ENCODE measurements at regions not wholly inside any gene's neighbourhood (a gene's known extent, or its start where the extent isn't known, plus 50 kb on each side); places are given as distances from the start of the nearest gene placed in this dataset.

DNA sequence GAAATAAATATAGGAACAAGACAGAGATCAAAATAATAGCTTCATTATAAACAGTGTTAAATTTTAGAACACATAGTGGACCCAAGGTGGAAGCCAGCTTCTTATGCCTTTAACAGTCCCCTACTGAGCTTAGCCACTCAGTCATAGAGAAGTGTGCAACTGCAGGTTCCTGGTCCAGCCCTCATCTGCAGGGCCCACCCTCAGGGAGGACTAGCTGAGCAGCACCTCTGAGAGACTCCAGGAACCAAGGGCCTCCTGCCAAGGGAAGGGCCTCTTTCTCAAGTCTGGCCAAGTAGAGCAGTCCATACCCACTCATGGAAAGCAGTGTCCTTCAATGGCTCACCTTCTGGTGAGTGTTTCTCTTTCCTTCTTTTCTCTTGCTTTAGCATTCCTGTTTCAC lies 173.7 kb upstream of the PRPS1L1 start:
- DNase-seq (ENCODE audit: low read depth in 2 of 2): no peak

DNA sequence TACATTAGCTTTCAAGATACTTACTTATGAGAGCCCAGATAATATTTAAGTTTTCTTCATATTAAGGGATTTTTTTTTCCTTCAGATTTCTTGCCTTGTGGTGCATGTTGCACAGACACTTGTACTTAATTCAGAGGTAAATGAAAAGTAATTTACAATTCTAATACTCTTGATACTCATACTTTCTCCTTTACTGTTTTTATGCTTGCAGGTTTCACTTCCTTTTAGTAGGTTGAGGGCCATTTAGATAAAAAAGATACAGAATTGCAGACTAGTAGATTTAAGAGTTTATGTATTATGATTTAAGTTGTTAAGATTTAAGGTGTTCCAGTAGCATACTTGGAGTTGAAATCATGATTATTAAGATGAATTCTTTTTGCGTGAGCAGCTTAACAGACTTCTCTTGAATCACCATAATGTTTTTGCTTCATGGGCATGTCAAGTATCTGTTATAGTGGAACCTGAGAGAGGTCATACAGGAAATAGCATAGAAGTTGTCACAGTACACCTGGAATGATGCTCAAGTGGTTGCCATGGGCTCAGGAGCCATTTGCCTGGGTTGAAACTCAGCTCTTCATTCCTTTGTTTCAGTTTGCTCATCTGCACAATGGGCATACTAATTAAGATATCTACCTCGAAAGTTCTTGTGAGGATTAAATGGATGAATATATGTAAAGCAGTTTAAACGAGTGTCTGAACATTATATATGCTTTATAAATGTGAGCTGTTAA lies 174.8 kb upstream of the PRPS1L1 start:
- no peak for DNase-seq (ENCODE audit: low read depth in 2 of 2)

DNA sequence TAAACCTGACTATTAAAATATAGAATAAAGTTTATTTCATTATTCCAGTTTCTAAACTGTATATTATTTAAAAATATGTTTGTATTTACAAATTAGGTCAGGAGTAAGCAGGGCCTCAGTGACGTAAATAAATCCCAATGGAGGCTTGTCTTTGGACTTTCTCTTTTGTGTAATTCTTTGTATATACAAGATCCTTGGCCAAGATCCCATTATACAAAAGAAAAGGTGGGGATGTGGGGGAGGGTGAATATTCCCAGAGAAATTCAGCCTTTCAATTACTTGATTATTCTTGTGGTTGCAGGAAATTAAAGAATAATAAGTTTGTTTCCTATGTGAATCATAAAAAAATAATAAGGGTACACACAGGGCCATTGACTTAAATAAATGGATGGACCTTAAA lies 178.7 kb upstream of the PRPS1L1 start:
- DNase-seq (ENCODE audit: low read depth in 2 of 2): no peak

DNA sequence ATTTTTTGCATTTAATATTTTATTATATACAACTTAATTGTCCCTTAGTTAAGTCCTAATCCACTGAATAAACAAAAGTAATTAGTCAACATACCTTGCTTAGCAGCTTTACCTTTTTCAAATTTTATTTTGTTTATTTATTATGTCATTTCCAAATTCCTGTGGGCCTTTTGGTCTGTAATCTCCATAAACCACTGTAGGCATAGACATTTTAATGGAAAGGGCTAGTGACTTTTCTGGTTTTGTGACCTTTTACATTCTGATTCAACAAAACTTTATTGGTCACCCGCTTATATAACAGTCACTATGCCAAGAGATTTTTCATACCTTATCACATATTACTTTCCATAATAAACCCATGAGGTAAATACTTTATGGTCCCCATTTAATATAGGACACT lies 181.3 kb upstream of the PRPS1L1 start:
- DNase-seq (ENCODE audit: low read depth in 2 of 2): no peak

DNA sequence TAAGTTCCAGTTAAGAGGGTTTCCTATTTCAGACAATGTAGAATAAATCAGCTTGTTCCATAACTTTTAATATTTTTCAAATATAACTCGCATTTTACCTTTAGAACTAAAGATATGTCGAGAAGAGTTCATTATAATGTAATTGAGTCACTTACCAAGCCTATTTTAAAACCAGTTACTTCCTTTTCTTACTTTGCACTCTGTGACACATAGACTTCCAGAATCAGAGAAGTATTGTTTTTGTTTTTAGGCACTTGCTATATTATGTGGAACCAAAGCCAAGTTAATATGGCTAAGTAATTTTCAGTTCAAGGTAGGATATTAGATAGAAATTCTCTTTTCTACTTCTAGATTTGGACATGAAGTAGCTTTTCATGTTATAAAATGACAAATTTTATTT lies 182.7 kb upstream of the PRPS1L1 start:
- no peak for DNase-seq (ENCODE audit: low read depth in 2 of 2)

DNA sequence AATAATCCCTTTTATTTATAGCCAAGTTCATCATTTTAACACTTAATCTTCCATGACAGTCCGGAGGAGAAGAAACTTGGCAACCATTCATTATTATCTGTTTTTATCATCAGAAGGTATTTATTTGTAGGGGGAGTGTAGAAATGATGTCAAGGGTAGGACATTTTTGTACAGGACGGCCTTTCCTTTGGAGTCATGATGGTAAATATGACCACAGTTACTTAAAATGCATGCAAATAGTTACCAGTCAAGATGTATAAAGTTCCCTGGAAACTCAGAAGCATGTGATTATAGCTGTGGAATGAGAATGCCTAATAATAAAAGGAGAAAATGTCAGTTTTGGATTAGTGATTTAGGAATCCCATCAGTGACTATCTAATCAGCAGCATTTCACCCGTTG lies 183.1 kb upstream of the PRPS1L1 start:
- DNase-seq (ENCODE audit: low read depth in 2 of 2): no peak

DNA sequence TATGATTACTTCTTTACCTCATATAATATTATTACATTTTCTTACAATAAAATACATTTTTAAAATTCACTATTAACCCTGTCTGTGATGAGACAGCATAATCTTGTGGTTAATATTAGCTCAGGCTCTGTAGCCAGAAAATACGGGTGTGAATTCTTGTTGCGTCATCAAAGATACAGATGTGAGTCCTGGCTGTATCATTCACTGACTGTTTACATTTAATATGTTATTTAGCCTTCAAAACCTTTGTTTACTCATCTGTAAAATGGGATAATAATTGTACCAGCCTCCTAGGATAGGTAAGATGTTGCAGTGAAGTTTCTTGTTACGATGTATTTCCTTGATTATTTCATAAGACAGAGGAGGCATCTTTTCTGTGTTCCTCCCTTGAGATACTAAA lies 184.7 kb upstream of the PRPS1L1 start:
- no peak for DNase-seq (ENCODE audit: low read depth in 2 of 2)

DNA sequence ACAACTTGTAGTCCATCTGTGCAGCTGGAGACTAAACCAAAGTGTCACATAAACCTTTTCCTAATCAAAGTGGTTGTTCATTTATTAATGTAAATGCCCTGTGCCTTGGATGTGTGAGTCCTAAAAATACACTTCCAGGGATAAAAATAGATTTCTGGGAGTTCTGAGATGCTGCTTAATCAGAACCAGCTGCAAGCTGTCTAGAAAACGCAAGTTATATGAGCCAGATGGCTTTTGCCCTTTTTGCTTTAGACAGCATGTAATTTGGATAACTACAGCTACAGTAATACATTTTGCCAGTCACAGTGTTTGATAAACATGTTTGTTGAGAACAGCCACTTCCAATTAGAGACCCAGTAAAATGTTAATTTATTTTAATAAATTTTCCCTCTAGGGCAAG lies 185.1 kb upstream of the PRPS1L1 start:
- DNase-seq (ENCODE audit: low read depth in 2 of 2): no peak

DNA sequence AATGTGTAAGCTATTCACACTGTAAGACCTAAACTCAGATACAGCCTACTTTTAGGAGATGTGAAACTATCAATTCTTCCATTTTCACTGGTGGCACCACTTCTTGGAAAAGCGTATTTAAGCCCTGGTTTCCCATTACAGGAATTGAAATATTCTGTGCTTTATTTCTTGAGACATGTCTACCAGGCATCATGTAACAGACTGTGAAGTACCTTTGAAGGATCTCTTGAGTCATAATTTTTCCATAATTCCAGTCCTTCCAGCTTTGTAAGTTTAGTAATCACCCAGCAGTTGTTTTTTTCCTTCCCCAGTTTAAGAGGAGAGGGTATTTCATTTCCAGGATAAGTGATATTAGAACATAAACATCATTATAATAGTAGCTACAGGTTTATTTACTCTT lies 186.0 kb upstream of the PRPS1L1 start:
- no peak for DNase-seq (ENCODE audit: low read depth in 2 of 2)

DNA sequence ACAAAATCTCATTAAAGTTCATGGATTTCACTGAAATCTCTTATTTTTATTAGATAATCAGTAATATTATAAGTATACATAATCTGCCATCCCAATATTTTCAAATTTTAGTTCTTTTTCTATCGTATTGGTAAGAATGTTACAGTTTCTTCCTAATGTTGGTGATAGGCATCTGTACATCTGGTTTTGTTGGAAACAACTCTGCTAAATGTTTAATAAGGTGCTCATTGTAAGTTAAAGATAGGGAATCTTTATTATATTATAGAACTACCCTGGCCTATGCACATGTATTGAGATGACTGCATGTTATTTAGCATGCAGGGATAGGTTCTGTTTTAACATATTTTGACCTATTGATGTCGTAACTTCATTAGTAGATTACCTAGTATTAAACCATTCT lies 188.6 kb upstream of the PRPS1L1 start:
- DNase-seq (ENCODE audit: low read depth in 2 of 2): no peak

DNA sequence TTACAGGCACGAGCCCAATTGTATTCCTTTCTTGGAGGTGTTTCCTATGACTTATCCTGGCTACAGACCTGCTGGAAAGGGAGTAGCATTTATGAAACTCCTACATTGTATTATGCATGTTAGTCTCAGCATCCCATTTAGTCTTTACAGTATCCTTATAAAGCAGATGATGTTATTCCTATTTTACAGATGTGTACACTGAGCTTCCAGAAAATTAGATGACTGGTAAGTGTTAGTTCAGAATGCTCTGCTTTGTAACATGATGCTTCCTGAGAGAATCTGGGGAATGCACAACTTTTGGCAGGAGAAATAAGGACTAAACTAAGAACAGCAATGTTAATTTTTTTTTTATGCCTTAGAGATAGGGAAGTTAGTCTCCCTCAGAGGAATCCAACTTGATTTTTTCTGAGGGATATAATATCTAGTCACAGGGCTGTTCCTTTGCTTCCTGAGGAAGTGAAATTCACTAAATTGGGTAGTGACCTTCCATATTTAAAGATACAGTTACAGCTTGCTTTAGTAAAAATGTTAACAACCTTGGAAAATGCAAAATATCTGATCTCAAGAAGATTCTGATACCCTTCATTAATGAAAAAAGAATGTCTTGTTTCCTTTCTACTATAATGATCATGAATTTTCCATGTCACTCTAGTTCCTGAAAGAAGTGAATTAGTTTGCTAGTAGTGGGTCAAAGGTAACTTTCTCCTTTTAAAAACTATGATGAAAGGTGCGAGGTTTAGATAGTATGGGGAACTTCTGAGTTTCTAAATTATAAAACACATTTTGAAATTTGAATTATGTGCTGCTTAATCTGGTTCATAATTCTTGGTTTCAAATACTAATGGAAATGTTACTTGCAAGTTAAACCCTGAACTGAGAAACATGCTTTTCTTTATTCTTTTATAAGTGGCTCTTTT lies 194.0 kb upstream of the PRPS1L1 start:
- no peak for DNase-seq (ENCODE audit: low read depth in 2 of 2)

DNA sequence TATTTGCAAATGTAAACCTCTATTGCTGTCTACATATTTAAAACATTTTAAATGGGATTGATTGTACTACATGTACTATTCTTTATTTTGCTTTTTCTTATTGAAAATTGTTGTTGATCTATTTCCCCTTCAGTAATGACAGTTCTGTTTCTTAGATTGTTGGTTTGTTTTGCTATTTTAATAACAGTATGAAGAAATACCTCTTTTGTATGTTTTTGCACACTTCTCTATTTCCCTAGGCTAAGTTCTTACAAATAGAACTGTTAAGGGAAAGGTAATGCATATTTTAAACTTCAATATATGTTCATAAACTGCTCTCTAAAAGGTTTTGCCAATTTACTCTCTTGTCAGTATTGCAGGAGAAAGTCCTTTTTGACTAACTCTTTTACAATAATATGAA lies 195.0 kb upstream of the PRPS1L1 start:
- no peak for DNase-seq (ENCODE audit: low read depth in 2 of 2)

DNA sequence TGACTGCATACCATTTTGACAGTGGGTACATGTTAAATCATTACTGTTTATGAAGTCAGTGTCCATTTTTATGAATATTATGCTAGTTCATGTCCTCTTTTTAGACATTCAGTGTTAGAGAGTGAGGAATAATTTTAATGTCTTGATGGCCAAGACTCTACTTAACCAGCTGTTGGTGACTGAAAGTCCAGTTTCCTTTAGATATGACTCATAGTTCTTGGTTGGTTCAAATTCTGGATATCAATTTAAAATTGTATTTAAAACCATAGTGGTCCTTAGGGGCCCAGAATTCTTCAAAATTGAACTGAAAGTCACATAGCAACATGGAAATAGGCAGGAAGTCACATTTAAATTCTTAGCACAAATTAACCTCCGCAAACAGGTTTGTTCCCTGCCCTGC lies 196.5 kb upstream of the PRPS1L1 start:
- no peak for DNase-seq (ENCODE audit: low read depth in 2 of 2)

DNA sequence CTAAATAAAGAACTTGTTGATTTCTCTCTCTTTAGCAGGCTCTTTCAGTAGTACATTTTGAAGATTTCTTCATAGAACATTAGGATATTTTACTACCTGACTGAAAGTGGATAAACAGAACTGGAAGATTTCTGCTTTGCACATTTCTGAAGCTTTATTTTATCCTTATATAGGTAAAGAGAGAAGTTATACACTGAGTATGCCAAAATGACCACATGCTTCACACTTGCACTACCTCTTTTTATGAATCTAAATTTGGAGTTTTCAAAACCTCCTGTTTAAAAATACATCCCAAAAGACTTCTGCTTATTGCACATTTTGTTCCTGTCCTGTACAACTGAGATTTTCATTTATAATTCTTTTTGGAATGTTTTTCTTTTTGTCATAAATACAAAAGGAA lies 197.4 kb upstream of the PRPS1L1 start:
- no peak for DNase-seq (ENCODE audit: low read depth in 2 of 2)

DNA sequence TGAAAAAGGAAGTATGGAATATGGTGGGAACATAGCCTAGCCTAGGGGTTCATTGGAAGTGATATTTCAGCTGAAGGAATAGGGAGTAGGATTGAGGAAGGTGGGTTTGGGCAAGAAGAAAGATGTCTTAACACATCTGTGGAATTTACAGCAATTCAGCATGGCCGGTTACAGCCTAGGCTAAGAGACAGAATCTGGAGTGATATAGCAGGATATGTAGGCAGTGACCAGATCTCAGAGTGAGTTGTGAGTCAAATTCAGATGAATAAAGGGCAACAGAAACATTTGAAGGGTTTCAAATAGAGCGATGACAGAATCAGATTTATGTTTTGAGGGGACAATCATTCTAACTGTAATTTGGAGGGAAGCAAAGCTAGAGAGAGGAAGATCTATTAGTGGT lies 199.0 kb upstream of the PRPS1L1 start:
- no peak for DNase-seq (ENCODE audit: low read depth in 2 of 2)

DNA sequence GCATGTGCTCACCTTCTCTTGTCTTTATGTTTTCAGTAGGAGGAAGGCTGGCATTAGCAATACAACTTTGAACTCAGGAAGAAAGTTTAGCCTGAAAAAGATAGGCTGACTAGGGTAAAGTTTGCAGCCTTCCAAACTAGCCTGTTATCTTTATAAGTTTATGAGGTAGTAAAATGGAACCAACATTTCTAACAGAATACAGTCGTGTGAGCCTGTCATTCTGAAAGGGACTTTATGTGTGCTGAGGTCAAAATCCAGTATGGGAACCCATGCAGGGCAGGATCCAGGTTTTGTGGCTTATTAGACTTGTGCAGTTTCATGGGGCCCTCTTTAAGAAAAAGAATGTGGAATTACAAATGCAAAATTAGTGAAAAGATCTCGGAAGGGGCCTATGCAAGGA lies 201.0 kb upstream of the PRPS1L1 start:
- no peak for DNase-seq (ENCODE audit: low read depth in 2 of 2)

DNA sequence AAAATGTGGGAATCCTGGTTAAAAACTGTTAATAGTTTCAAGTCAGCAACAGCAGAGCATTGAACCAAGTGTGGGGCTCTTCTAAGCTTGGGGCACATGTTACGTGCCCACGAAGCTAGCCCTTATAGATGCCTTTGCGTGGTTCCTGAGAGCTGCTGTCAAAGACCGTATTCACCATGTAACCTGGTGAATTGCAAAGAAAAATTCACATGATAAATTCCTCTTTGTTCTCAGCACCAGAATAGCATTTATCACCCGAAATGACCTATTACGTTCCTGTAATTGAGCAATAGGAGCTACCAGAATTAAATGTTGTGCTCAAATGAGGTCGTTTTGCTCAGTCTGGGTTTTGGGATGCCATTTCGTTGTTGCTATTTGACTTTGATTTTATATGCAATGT lies 202.6 kb upstream of the PRPS1L1 start:
- no peak for DNase-seq (ENCODE audit: low read depth in 2 of 2)

DNA sequence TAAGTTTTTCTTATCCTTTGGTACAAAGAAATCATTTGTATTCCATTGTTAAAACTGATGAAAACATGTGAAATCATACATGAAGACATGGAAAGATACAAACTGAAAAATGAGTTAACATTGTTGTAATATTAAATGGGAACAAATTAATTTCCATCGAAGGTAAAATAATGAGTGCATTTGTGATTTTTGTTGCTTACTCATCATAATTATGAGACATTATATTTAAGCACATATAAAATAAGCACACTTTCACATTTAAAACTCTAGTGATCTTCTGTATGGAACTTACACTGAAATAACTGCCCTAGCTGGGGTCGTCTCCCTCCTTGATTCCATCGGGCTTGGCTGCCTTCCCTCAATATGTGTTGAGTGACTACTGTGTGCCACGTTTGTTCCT lies 204.2 kb upstream of the PRPS1L1 start:
- DNase-seq (ENCODE audit: low read depth in 2 of 2): no peak

DNA sequence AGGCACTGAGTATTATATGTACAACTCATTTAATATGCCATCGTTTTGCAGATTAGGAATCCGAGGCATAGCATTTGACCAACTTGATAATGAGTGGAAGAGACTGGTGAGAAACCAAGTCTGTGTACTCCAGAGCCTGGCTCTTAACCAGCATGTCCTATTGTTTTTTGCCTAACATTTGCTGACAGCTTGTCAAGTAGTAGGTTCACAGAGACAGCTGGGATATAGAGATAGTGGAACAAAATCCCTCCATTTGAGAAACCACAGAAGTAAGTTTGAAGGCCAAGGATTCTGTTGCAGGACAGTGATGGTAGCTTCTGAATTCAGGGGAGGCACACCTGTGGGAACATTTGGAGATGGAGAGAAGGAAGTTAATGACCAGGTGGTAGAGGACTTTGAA lies 206.9 kb upstream of the PRPS1L1 start:
- DNase-seq (ENCODE audit: low read depth in 2 of 2): no peak

DNA sequence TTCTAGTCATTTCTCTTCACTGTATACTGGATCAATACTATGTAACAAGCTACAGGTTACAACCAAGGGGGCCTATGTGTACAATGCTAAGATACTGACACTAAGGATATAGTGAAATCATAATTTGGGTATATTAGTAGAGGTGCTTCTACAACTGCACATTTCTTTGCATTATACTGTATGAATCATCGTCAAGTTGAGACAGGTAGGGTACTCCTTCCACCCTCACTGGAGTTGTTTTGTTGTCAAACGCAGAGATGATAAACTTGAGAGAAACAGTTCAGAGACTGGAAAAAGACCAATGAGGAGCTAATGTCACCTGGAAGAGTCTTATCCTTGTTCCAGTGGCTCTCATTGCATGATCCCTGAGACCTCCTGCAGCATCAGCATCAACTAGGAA lies 208.2 kb upstream of the PRPS1L1 start:
- no peak for DNase-seq (ENCODE audit: low read depth in 2 of 2)

DNA sequence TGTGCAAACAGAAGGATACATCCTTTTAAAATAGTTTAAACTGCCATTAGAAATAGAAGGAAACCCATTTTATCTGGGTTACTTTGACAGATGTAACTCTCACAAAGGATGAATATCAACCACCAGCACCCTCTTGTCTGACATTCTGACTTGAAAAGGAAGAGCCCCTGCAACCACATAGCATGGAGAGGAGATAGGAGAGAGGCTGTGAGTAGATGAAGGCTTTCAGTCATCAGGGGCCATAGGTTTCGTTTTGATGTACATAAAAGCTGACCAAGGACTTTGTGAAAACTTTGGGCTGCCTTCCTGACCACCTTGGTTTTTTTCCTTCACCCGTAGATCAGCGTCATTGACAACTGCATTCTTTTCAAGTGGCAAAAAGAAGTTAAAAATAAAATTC lies 211.6 kb upstream of the PRPS1L1 start:
- DNase-seq (ENCODE audit: low read depth in 2 of 2): no peak

DNA sequence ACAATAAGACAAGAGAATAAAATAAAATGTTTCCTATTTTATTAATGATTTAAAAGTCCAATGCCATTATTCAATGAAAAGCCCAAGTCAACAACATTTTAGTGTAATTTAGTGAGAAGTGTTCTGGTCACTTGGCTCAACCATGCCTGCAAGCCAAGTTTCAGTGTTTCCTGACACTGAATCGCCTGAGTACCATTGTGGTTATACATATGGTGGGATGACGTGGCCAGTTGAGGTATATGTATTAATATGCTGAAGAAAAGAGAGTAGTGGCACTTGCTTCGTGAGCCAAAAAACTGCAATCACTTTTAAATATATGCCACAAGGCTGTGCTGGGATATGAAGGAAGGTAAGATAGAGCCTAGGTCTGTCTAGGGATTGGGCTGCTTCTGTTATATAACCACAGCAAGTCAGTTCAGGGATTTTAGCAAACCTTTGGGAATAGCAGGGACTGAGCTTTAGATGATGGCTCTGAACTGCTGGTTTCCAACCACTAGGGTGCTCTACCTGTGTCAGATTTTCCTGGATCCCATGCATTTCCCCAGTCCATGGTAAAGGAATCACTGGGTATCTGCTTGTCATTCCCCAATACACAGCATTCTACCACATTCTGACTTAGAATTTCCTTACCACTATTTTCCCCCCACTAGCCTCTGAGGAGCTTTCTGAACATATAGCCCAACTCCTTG lies 214.0 kb upstream of the PRPS1L1 start:
- no peak for DNase-seq (ENCODE audit: low read depth in 2 of 2)

DNA sequence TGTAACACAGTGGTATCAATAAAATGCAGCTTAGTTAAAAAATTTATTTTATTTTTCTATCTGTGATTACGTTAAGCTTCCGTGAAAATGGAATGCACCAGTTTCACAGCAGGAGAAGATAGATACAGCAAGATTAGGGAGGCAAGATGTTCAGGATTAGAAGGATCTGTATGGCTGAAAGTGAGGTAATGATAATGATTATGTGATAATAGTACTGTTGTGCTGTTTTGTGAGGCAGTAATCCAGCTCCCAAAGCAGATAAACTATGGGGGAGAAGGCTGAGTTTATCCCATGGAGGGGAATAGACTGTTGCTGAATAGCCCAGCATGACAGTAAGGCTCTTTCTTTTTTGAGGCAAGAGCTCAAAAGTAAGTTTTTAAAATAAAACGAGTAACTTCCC lies 216.1 kb upstream of the PRPS1L1 start:
- no peak for DNase-seq (ENCODE audit: low read depth in 2 of 2)
